A673 (cell line): ENCODE measurements at regions not wholly inside any gene's neighbourhood (a gene's known extent, or its start where the extent isn't known, plus 50 kb on each side); places are given as distances from the start of the nearest gene placed in this dataset.

Experiments used
- BruUV-seq: library from RNA; stranded (reverse); fragments of 400-500 nt; replicated peaks from 2 replicates; lab custom pipeline; 2021; lab: Mats Ljungman, UMichigan
- CTCF ChIA-PET: fragments of 300-600 bp; sonication (Branson Sonifier 250); formaldehyde crosslinking; loops from one replicate; lab custom pipeline; 2022; ENCODE audit warnings: antibody characterized with exemption; lab: Charles Lee
- POLR2A ChIA-PET: fragments of 300-600 bp; sonication (Branson Sonifier 250); formaldehyde crosslinking; loops from one replicate; lab custom pipeline; 2022; ENCODE audit warnings: antibody characterized with exemption; ENCODE audit not compliant: low non-redundant PET; lab: Charles Lee
- DNase-seq: peaks from one replicate; pipeline ENCODE4 v3.0.0-alpha.2; 2015; ENCODE audit warnings: low spot score
- H3K27ac ChIP-seq: fragments of 200-600 bp; sonication (generic); 2 replicates; pipeline ENCODE4 v1.5.1; 2016; ENCODE audit warnings: mixed run types, low read depth, mild to moderate bottlenecking, mixed read lengths, antibody characterized with exemption, low read length; ENCODE audit not compliant: poor library complexity, severe bottlenecking
- H3K27me3 ChIP-seq: fragments of 200-600 bp; sonication (generic); replicated peaks from 2 replicates; pipeline ENCODE4 v1.6.1; 2017; ENCODE audit warnings: mixed run types, low read depth, mild to moderate bottlenecking, mixed read lengths, antibody characterized with exemption, low read length; ENCODE audit not compliant: insufficient read depth, poor library complexity
- H3K36me3 ChIP-seq: fragments of 200-600 bp; sonication (generic); 2 replicates; pipeline ENCODE4 v1.6.1; 2016; ENCODE audit warnings: mixed run types, mild to moderate bottlenecking, mixed read lengths, antibody characterized with exemption, low read length; ENCODE audit not compliant: insufficient read depth, poor library complexity, severe bottlenecking
- H3K4me1 ChIP-seq: fragments of 200-600 bp; sonication (generic); 2 replicates; pipeline ENCODE4 v1.6.1; 2017; ENCODE audit warnings: mixed run types, mild to moderate bottlenecking, mixed read lengths, antibody characterized with exemption, low read length; ENCODE audit not compliant: insufficient read depth, poor library complexity, severe bottlenecking
- H3K4me3 ChIP-seq: fragments of 200-600 bp; sonication (generic); 2 replicates; pipeline ENCODE4 v1.5.1; 2016; ENCODE audit warnings: low read depth, mixed run types, mild to moderate bottlenecking, mixed read lengths, low read length; ENCODE audit not compliant: poor library complexity, severe bottlenecking
- H3K9me3 ChIP-seq: fragments of 200-600 bp; sonication (generic); 2 replicates; pipeline ENCODE4 v1.6.1; 2016; ENCODE audit warnings: mixed run types, low read depth, mild to moderate bottlenecking, mixed read lengths, antibody characterized with exemption, low read length; ENCODE audit not compliant: poor library complexity, severe bottlenecking
- EZH2 ChIP-seq: fragments of 200-600 bp; sonication (generic); IDR thresholded peaks from 2 replicates; pipeline ENCODE4 v1.6.1; 2017; ENCODE audit warnings: borderline replicate concordance, low read depth, mild to moderate bottlenecking, mixed read lengths, antibody characterized with exemption, low read length; ENCODE audit not compliant: poor library complexity, severe bottlenecking
- intact Hi-C: fragments of 100-400 bp; cut with micrococcal nuclease; formaldehyde crosslinking; loops from one replicate; pipeline ENCODE4 v1.10.0; 2022; ENCODE audit not compliant: unreplicated experiment
- TF ChIP-seq, protein P1 (sequence below): fragments of 300-800, 200-600 bp; sonication (generic); conservative IDR thresholded peaks from 2 replicates; pipeline ENCODE4 v1.5.1; 2017; ENCODE audit warnings: low read depth, mild to moderate bottlenecking, antibody characterized with exemption, low read length, moderate library complexity, mixed read lengths

DNA sequence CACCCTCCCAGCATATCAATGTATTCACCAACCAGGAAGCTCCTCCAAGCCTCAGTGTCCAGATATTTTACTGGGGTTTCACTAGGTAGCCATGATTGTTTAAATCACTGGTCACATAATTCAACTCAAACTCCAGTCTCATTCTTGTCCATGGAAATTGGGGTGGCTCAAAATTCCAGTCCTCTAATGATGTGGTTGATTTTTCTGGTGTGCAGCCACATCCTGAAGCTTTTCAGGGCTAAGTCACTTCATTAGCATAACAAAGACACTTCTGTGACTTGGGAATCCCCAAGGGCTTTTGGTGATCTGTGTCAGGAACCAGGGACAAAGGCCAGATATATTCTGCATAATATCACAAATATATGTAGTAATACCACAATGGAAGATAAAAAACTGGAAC lies 786.9 kb upstream of the IGFBP3 start:
- no peak for TF ChIP-seq EZH2
- TF ChIP-seq, protein P1, sequence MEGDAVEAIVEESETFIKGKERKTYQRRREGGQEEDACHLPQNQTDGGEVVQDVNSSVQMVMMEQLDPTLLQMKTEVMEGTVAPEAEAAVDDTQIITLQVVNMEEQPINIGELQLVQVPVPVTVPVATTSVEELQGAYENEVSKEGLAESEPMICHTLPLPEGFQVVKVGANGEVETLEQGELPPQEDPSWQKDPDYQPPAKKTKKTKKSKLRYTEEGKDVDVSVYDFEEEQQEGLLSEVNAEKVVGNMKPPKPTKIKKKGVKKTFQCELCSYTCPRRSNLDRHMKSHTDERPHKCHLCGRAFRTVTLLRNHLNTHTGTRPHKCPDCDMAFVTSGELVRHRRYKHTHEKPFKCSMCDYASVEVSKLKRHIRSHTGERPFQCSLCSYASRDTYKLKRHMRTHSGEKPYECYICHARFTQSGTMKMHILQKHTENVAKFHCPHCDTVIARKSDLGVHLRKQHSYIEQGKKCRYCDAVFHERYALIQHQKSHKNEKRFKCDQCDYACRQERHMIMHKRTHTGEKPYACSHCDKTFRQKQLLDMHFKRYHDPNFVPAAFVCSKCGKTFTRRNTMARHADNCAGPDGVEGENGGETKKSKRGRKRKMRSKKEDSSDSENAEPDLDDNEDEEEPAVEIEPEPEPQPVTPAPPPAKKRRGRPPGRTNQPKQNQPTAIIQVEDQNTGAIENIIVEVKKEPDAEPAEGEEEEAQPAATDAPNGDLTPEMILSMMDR: no peak
- DNase-seq: peak; percentile 68
- no peaks in the 10 kb centered on the region for H3K9me3 ChIP-seq
- H3K4me3 ChIP-seq: no peak overlapping the region
- H3K27me3 ChIP-seq: no peaks in the 10 kb centered on the region
- intact Hi-C loops: no loop called here
- CTCF ChIA-PET: no interaction called here
- peaks cover 13% of the 10 kb centered on the region for H3K4me1 ChIP-seq
- POLR2A ChIA-PET: no interaction called here
- no peaks in the 10 kb centered on the region for H3K36me3 ChIP-seq
- no TSS peak for BruUV-seq
- H3K27ac ChIP-seq: no peak overlapping the region

DNA sequence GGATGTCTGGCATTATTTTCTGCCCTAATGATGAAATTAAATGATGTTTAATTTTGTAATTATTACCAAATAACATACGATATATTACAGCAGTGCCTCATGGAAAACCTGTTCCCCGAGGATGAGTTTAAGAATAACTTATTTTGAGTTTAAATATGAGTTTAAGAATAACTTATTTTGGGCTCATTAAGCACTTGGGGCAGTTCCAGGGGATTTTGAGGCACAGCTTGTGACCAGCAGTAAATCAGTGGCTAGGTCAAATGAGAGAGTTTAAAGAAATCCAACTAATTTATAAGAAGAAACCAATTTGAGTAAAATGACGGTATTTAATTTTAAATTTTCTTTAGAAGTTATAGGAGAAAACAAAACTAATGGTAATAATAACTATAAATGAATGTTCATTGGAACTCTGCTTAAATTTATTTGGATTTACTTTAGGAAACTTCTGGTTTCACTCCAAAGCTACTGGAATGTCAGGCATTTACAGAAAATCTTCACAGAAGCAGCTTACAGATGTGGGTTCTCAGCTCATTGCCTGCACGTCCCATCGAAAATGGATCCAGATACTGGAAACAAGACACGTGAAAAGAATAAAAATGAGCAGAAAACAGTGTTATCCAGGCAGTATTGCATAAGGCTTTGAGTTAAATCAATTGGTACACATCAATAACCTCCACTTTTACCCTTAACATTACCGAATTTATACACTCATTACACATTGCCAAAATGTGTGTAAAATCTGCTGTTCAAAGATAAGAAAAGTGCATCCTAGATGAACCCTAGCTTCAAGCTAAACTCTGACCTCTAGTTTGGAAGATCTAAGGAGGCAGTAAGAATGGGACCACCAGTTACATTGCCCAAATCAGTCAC lies 784.5 kb upstream of the IGFBP3 start:
- CTCF ChIA-PET: interaction anchor here (0.6 kb wide), 1 partner anchor 516 kb away, joined by 6 read pairs; no protein-coding TSS in a partner anchor
- TF ChIP-seq, protein P1: no peak
- no peak for TF ChIP-seq EZH2

DNA sequence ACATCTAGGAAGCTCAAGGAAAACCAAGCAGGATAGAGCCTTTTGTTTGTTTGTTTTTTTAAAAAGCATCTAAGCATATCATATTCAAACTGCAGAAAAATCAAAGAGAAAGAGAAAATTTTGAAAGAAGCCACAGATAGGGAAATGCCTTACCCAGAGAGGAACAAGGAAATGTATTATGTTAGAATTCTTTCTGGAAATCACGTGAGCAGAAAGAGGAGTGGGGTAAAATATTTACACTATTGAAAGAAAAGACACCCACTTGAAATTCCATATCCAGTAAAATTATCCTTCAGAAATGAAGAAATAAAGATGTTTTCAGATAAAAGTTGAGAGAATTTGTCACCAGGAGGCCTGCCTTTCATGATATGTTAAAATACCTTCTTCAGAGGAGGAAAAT lies 775.7 kb upstream of the IGFBP3 start:
- DNase-seq: no peak
- Histone ChIP-seq H3K9me3 (no peaks in the 10 kb centered on the region), H3K36me3 (no peaks in the 10 kb centered on the region), H3K4me3 (no peak overlapping the region), H3K27ac (no peak overlapping the region), H3K4me1 (no peaks in the 10 kb centered on the region), H3K27me3 (no peaks in the 10 kb centered on the region)
- intact Hi-C loops: no loop called here
- TF ChIP-seq EZH2: no peak
- TF ChIP-seq, protein P1: no peak
- CTCF ChIA-PET: no interaction called here
- POLR2A ChIA-PET: no interaction called here
- no TSS peak for BruUV-seq

More for the DNA sequence above, 784.5 kb upstream of the IGFBP3 start:
- no TSS peak for BruUV-seq
- POLR2A ChIA-PET: no interaction called here
- no peaks in the 10 kb centered on the region for H3K36me3 ChIP-seq
- H3K27me3 ChIP-seq: no peaks in the 10 kb centered on the region
- no peak overlapping the region for H3K4me3 ChIP-seq
- intact Hi-C loops: no loop called here
- DNase-seq: no peak
- H3K27ac ChIP-seq: no peak overlapping the region
- peaks cover 2% of the 10 kb centered on the region for H3K4me1 ChIP-seq
- no peaks in the 10 kb centered on the region for H3K9me3 ChIP-seq
